ENCODE measurements at regions not wholly inside any gene's neighbourhood (a gene's known extent, or its start where the extent isn't known, plus 50 kb on each side); places are given as distances from the start of the nearest gene placed in this dataset.

DNA sequence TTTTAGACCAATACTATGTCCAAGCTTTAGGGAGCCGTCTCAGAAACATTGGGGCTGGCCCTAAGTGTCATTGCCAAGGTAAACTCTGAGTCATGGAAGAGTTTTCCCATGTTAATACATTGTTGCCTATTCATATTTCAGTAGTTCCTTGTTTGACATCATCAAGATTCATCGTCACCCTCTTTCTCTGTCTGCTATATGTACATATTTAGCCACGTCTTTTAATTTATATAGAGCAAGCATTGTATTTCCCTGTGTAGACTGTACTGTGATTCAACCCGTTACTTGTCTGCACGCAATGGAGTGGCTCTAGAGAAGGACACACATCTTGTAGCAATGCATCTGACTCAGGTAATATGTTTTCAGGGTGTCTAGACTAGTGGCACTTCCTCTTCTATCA is 217.9 kb upstream of the TPK1 start:
- Histone ChIP-seq H3K4me3 (replicated peaks in 1 of 2; ENCODE audit: low read depth in 1 of 2, low read length in 2 of 2) (no peak overlapping the region), H3K4me1 (ENCODE audit: control insufficient read depth in 1 of 2, insufficient read depth in 2 of 2, low read length in 2 of 2) (no peaks in the 10 kb centered on the region), H3K27ac (ENCODE audit: low read depth, low read length) (no peak overlapping the region), H3K9ac (ENCODE audit: low read length) (no peak overlapping the region), H3K9me2 (ENCODE audit: insufficient read depth) (no peaks in the 10 kb centered on the region), H3K9me3 (ENCODE audit: control insufficient read depth in 1 of 2, insufficient read depth in 1 of 2, low read depth in 1 of 2, low read length in 2 of 2) (no peaks in the 10 kb centered on the region), H4K20me1 (ENCODE audit: insufficient read depth) (no peaks in the 10 kb centered on the region), H3K79me2 (ENCODE audit: insufficient read depth, low read length) (no peaks in the 10 kb centered on the region), H3K4me2 (ENCODE audit: low read length) (no peak overlapping the region), H2AFZ (ENCODE audit: low read depth, low read length, poor library complexity, severe bottlenecking) (no peak overlapping the region), H3K27me3 (ENCODE audit: insufficient read depth, low read length) (no peaks in the 10 kb centered on the region), H3K36me3 (ENCODE audit: control insufficient read depth in 1 of 2, insufficient read depth in 2 of 2, low read length in 2 of 2) (no peaks in the 10 kb centered on the region)
- CTCF ChIA-PET, result no interaction called here
- RAD21 ChIA-PET (ENCODE audit: low non-redundant PET in 1 of 2, low total read pairs in 2 of 2, uncharacterized antibody in 2 of 2, unreplicated experiment in 2 of 2), result no interaction called here
- intact Hi-C loops (cut with micrococcal nuclease), result no loop called here
- no peak for TF ChIP-seq YY1 (IDR thresholded peaks at IDR 0.05; ENCODE audit: extremely low read depth, insufficient replicate concordance, low read depth, low read length)
- TF ChIP-seq, protein P1, sequence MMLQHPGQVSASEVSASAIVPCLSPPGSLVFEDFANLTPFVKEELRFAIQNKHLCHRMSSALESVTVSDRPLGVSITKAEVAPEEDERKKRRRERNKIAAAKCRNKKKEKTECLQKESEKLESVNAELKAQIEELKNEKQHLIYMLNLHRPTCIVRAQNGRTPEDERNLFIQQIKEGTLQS (IDR thresholded peaks at IDR 0.05), result no peak
- no peak for TF ChIP-seq SRF (IDR thresholded peaks at IDR 0.05; ENCODE audit: low read depth)
- TF ChIP-seq, protein P2, sequence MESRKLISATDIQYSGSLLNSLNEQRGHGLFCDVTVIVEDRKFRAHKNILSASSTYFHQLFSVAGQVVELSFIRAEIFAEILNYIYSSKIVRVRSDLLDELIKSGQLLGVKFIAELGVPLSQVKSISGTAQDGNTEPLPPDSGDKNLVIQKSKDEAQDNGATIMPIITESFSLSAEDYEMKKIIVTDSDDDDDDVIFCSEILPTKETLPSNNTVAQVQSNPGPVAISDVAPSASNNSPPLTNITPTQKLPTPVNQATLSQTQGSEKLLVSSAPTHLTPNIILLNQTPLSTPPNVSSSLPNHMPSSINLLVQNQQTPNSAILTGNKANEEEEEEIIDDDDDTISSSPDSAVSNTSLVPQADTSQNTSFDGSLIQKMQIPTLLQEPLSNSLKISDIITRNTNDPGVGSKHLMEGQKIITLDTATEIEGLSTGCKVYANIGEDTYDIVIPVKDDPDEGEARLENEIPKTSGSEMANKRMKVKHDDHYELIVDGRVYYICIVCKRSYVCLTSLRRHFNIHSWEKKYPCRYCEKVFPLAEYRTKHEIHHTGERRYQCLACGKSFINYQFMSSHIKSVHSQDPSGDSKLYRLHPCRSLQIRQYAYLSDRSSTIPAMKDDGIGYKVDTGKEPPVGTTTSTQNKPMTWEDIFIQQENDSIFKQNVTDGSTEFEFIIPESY (IDR thresholded peaks at IDR 0.05; ENCODE audit: extremely low read depth, insufficient replicate concordance, low read length), result no peak
- no peak for TF ChIP-seq CEBPB (IDR thresholded peaks at IDR 0.05; ENCODE audit: low read depth)
- no peak for TF ChIP-seq ELF1 (IDR thresholded peaks at IDR 0.05; ENCODE audit: borderline replicate concordance, low read depth)
- no peak for TF ChIP-seq RAD21 (IDR thresholded peaks at IDR 0.05; ENCODE audit: low read depth)
- no peak for TF ChIP-seq EZH2 (IDR thresholded peaks at IDR 0.05)
- no peak for TF ChIP-seq SP1 (IDR thresholded peaks at IDR 0.05; ENCODE audit: low read depth)
- BruUV-seq (replicated peaks), result no TSS peak
- POLR2A ChIA-PET, result no interaction called here
- DNase-seq (ENCODE audit: low read depth, low spot score) (no peak), ATAC-seq (no peak)

GRCh38 chr7:145050415-145050814 is 214.6 kb upstream of the TPK1 start:
- DNase-seq (ENCODE audit: low read depth, low spot score) (no peak), ATAC-seq (no peak)
- no peaks in the 10 kb centered on the region for H4K20me1 ChIP-seq (ENCODE audit: insufficient read depth)
- no peaks in the 10 kb centered on the region for H3K9me3 ChIP-seq (ENCODE audit: control insufficient read depth in 1 of 2, insufficient read depth in 1 of 2, low read depth in 1 of 2, low read length in 2 of 2)
- BruUV-seq (replicated peaks), result no TSS peak
- intact Hi-C loops (cut with micrococcal nuclease), result no loop called here
- H3K36me3 ChIP-seq (ENCODE audit: control insufficient read depth in 1 of 2, insufficient read depth in 2 of 2, low read length in 2 of 2), result no peaks in the 10 kb centered on the region
- H3K4me3 ChIP-seq (replicated peaks in 1 of 2; ENCODE audit: low read depth in 1 of 2, low read length in 2 of 2), result no peak overlapping the region
- no peak for TF ChIP-seq REST (IDR thresholded peaks at IDR 0.05; ENCODE audit: low read depth)
- no peak for TF ChIP-seq POLR2A (IDR thresholded peaks at IDR 0.05; ENCODE audit: borderline replicate concordance, extremely low read depth, insufficient read depth, insufficient read length)
- TF ChIP-seq, protein P1 (IDR thresholded peaks at IDR 0.05), result no peak
- no peak for TF ChIP-seq POLR2AphosphoS5 (IDR thresholded peaks at IDR 0.05; ENCODE audit: low read depth, low read length)
- no peak for TF ChIP-seq FOSL1 (IDR thresholded peaks at IDR 0.05; ENCODE audit: low read depth)
- no peak for TF ChIP-seq TCF7L2 (IDR thresholded peaks at IDR 0.05; ENCODE audit: borderline replicate concordance, extremely low read depth, insufficient read depth, insufficient read length)
- H3K27me3 ChIP-seq (ENCODE audit: insufficient read depth, low read length), result no peaks in the 10 kb centered on the region
- POLR2A ChIA-PET, result no interaction called here
- CTCF ChIA-PET, result no interaction called here
- H3K9ac ChIP-seq (ENCODE audit: low read length), result no peak overlapping the region
- no peaks in the 10 kb centered on the region for H3K79me2 ChIP-seq (ENCODE audit: insufficient read depth, low read length)
- H3K4me1 ChIP-seq (ENCODE audit: control insufficient read depth in 1 of 2, insufficient read depth in 2 of 2, low read length in 2 of 2), result no peaks in the 10 kb centered on the region
- no peak overlapping the region for H2AFZ ChIP-seq (ENCODE audit: low read depth, low read length, poor library complexity, severe bottlenecking)
- RAD21 ChIA-PET (ENCODE audit: low non-redundant PET in 1 of 2, low total read pairs in 2 of 2, uncharacterized antibody in 2 of 2, unreplicated experiment in 2 of 2), result no interaction called here
- no peak overlapping the region for H3K4me2 ChIP-seq (ENCODE audit: low read length)
- no peak overlapping the region for H3K27ac ChIP-seq (ENCODE audit: low read depth, low read length)
- H3K9me2 ChIP-seq (ENCODE audit: insufficient read depth), result no peaks in the 10 kb centered on the region

Data from HCT116 (cell line).